IMR-90 (cell line): ENCODE measurements at regions not wholly inside any gene's neighbourhood (a gene's known extent, or its start where the extent isn't known, plus 50 kb on each side); places are given as distances from the start of the nearest gene placed in this dataset.

Experiments
- ATAC-seq: fragments of 200-7000 bp; cut with Tn5 transposase; 2 replicates; pipeline ENCODE4 v1.9.1; 2020; ENCODE audit warnings: low read depth, mild to moderate bottlenecking, moderate library complexity
- BruUV-seq: library from RNA; stranded (reverse); fragments of 400-500 nt; replicated peaks from 2 replicates; lab custom pipeline; 2021; lab: Mats Ljungman, UMichigan
- CTCF ChIA-PET: fragments of 300-600 bp; formaldehyde crosslinking; extraction: SDS; loops from one replicate; lab custom pipeline; 2021; ENCODE audit warnings: antibody characterized with exemption; lab: Yijun Ruan, JAX
- POLR2A ChIA-PET: fragments of 300-600 bp; sonication (Branson Sonifier 250); formaldehyde crosslinking; loops from one replicate; lab custom pipeline; 2022; ENCODE audit warnings: antibody characterized with exemption; ENCODE audit not compliant: unreplicated experiment; lab: Charles Lee
- DNase-seq: peaks from one replicate; pipeline ENCODE4 v3.0.0; 2013
- H2AFZ ChIP-seq: replicated peaks from 2 replicates; pipeline ENCODE3; 2013; ENCODE audit warnings: low read length, mild to moderate bottlenecking; ENCODE audit not compliant: poor library complexity
- H2AK5ac ChIP-seq: 2 replicates; pipeline ENCODE4 v1.6.1; 2013; ENCODE audit warnings: low read depth, low read length, inconsistent platforms
- H2AK9ac ChIP-seq: replicated peaks from 2 replicates; pipeline ENCODE3; 2013; ENCODE audit warnings: mild to moderate bottlenecking, low read depth, low read length, moderate library complexity; ENCODE audit not compliant: poor library complexity
- H2BK120ac ChIP-seq: 2 replicates; pipeline ENCODE4 v1.6.1; 2013; ENCODE audit warnings: low read depth, low read length, inconsistent platforms
- H2BK15ac ChIP-seq: 3 replicates; pipeline ENCODE4 v1.6.1; 2013; ENCODE audit warnings: low read depth, low read length, inconsistent platforms
- H2BK20ac ChIP-seq: 2 replicates; pipeline ENCODE4 v1.6.1; 2013; ENCODE audit warnings: low read depth, mild to moderate bottlenecking, inconsistent platforms, low read length, moderate library complexity
- H2BK5ac ChIP-seq: 2 replicates; pipeline ENCODE4 v1.6.1; 2013; ENCODE audit warnings: mild to moderate bottlenecking, low read depth, low read length, inconsistent platforms; ENCODE audit not compliant: poor library complexity, severe bottlenecking
- H3K14ac ChIP-seq: replicated peaks from 2 replicates; pipeline ENCODE4 v1.6.1; 2013; ENCODE audit warnings: low read depth, low read length, inconsistent platforms
- H3K18ac ChIP-seq: 2 replicates; pipeline ENCODE4 v1.6.1; 2013; ENCODE audit warnings: low read depth, low read length, control low read depth
- H3K23ac ChIP-seq: 2 replicates; pipeline ENCODE4 v1.6.1; 2013; ENCODE audit warnings: low read depth, low read length, inconsistent platforms
- H3K27ac ChIP-seq: 2 replicates; pipeline ENCODE4 v1.5.1; 2013; ENCODE audit warnings: mild to moderate bottlenecking, control low read depth, low read length; ENCODE audit not compliant: insufficient read depth
- H3K27me3 ChIP-seq: 2 replicates; pipeline ENCODE4 v1.6.1; 2013; ENCODE audit warnings: low read length; ENCODE audit not compliant: control insufficient read depth, insufficient read depth
- H3K36me3 ChIP-seq: 2 replicates; pipeline ENCODE4 v1.6.1; 2013; ENCODE audit warnings: low read length, mixed read lengths; ENCODE audit not compliant: control insufficient read depth, insufficient read depth
- H3K4ac ChIP-seq: 2 replicates; pipeline ENCODE4 v1.6.1; 2013; ENCODE audit warnings: low read depth, low read length, inconsistent platforms
- H3K4me1 ChIP-seq: 2 replicates; pipeline ENCODE4 v1.6.1; 2013; ENCODE audit warnings: low read length, mixed read lengths; ENCODE audit not compliant: control insufficient read depth, insufficient read depth
- H3K4me2 ChIP-seq: 2 replicates; pipeline ENCODE4 v1.6.1; 2013; ENCODE audit warnings: low read depth, mild to moderate bottlenecking, control low read depth, low read length, moderate library complexity
- H3K4me3 ChIP-seq: 2 replicates; pipeline ENCODE4 v1.5.1; 2013; ENCODE audit warnings: low read depth, mild to moderate bottlenecking, control low read depth, low read length, moderate library complexity; ENCODE audit not compliant: insufficient read depth
- H3K56ac ChIP-seq: 2 replicates; pipeline ENCODE4 v1.6.1; 2013; ENCODE audit warnings: low read length, inconsistent platforms; ENCODE audit not compliant: insufficient read depth; ENCODE audit errors: extremely low read depth
- H3K79me1 ChIP-seq, 2 experiments: 2 replicates each; pipeline ENCODE4 v1.6.1; 2013; ENCODE audit warnings: low read length in 2 of 2, inconsistent platforms in 1 of 2, low read depth in 1 of 2
- H3K9ac ChIP-seq: 2 replicates; pipeline ENCODE4 v1.6.1; 2013; ENCODE audit warnings: low read depth, low read length, control low read depth
- H3K9me1 ChIP-seq: 2 replicates; pipeline ENCODE4 v1.6.1; 2013; ENCODE audit warnings: low read length, inconsistent platforms; ENCODE audit not compliant: insufficient read depth
- H3K9me3 ChIP-seq: 2 replicates; pipeline ENCODE4 v1.6.1; 2013; ENCODE audit warnings: low read length; ENCODE audit not compliant: control insufficient read depth, insufficient read depth
- H4K20me1 ChIP-seq: 2 replicates; pipeline ENCODE4 v1.6.1; 2013; ENCODE audit warnings: low read length, inconsistent platforms; ENCODE audit not compliant: insufficient read depth
- H4K5ac ChIP-seq: 2 replicates; pipeline ENCODE4 v1.6.1; 2013; ENCODE audit warnings: mild to moderate bottlenecking, low read depth, low read length, control low read depth
- H4K8ac ChIP-seq, 2 experiments: 2 replicates each; pipeline ENCODE4 v1.6.1; 2013; ENCODE audit warnings: low read depth in 2 of 2, low read length in 2 of 2, control low read depth in 1 of 2, inconsistent platforms in 1 of 2
- H4K91ac ChIP-seq: 2 replicates; pipeline ENCODE4 v1.6.1; 2013; ENCODE audit warnings: low read depth, low read length, inconsistent platforms; ENCODE audit not compliant: insufficient read depth
- BHLHE40 ChIP-seq: fragments of 150-350 bp; IDR thresholded peaks from 2 replicates; pipeline ENCODE4 v1.6.1; 2016; ENCODE audit warnings: mild to moderate bottlenecking, low read depth, low read length
- CEBPB ChIP-seq: IDR thresholded peaks from 2 replicates; pipeline ENCODE4 v1.6.1; 2012; ENCODE audit warnings: low read depth, low read length, improper control_type of control experiment
- CHD1 ChIP-seq: IDR thresholded peaks from 2 replicates; pipeline ENCODE4 v1.6.1; 2012; ENCODE audit warnings: low read depth, low read length, improper control_type of control experiment
- FOS ChIP-seq: fragments of 150-350 bp; IDR thresholded peaks from 2 replicates; pipeline ENCODE4 v1.6.1; 2016; ENCODE audit warnings: low read depth, low read length
- MAZ ChIP-seq: IDR thresholded peaks from 2 replicates; pipeline ENCODE4 v1.6.1; 2012; ENCODE audit warnings: low read depth, mild to moderate bottlenecking, low read length, improper control_type of control experiment, moderate library complexity, borderline replicate concordance
- MXI1 ChIP-seq: IDR thresholded peaks from 2 replicates; pipeline ENCODE4 v1.6.1; 2012; ENCODE audit warnings: low read depth, mild to moderate bottlenecking, low read length, moderate library complexity, borderline replicate concordance
- NFE2L2 ChIP-seq: fragments of 150-350 bp; IDR thresholded peaks from 2 replicates; pipeline ENCODE4 v1.6.1; 2016; ENCODE audit warnings: low read depth, mild to moderate bottlenecking, low read length
- POLR2A ChIP-seq: IDR thresholded peaks from 2 replicates; pipeline ENCODE4 v1.6.1; 2012; ENCODE audit warnings: mild to moderate bottlenecking, low read depth, low read length
- RAD21 ChIP-seq: IDR thresholded peaks from 2 replicates; pipeline ENCODE4 v1.6.1; 2012; ENCODE audit warnings: low read length, improper control_type of control experiment
- RCOR1 ChIP-seq: IDR thresholded peaks from 2 replicates; pipeline ENCODE4 v1.6.1; 2012; ENCODE audit warnings: mild to moderate bottlenecking, low read length, improper control_type of control experiment; ENCODE audit not compliant: insufficient replicate concordance
- RFX5 ChIP-seq: IDR thresholded peaks from 2 replicates; pipeline ENCODE4 v1.8.0; 2012; ENCODE audit warnings: low read depth, mild to moderate bottlenecking, low read length, moderate library complexity
- SMC3 ChIP-seq: fragments of 150-350 bp; IDR thresholded peaks from 2 replicates; pipeline ENCODE4 v1.6.1; 2016; ENCODE audit warnings: low read depth, mild to moderate bottlenecking, antibody characterized with exemption, low read length, moderate library complexity
- WGBS, 2 experiments: methylation state at CpG; one replicate each; pipeline versions ENCODE4 v1.1.5 to v1.1.7; 2013; ENCODE audit warnings: missing lambda C conversion rate in 2 of 2; ENCODE audit not compliant: insufficient read length in 1 of 2; ENCODE audit errors: extremely low coverage in 2 of 2; 5-methylcytosine and 5-hydroxymethylcytosine counted together
- dilution Hi-C: fragments of 300-500 bp; cut with HindIII; formaldehyde crosslinking; loops from one replicate; pipeline ENCODE4 v1.14.3; 2018; ENCODE audit warnings: low sequenced_read_pairs; ENCODE audit not compliant: unreplicated experiment
- in situ Hi-C: fragments of 300-500 bp; cut with MboI; formaldehyde crosslinking; loops from 3 replicates; pipeline ENCODE4 v1.14.3; 2019; ENCODE audit warnings: low sequenced_read_pairs, inconsistent platforms, mixed read lengths
- intact Hi-C: fragments of 100-400 bp; cut with micrococcal nuclease; formaldehyde crosslinking; loops from 2 replicates; pipeline ENCODE4 v1.10.0; 2022
- TF ChIP-seq, protein P1 (sequence below): fragments of 150-350 bp; IDR thresholded peaks from 2 replicates; pipeline ENCODE4 v1.6.1; 2016; ENCODE audit warnings: low read depth, mild to moderate bottlenecking, low read length, moderate library complexity, borderline replicate concordance
- TF ChIP-seq, protein P2 (sequence below): conservative IDR thresholded peaks from 2 replicates; pipeline ENCODE4 v1.5.1; 2012; ENCODE audit warnings: mild to moderate bottlenecking, low read depth, low read length, improper control_type of control experiment
- TF ChIP-seq, protein P3 (sequence below): fragments of 150-350 bp; IDR thresholded peaks from 2 replicates; pipeline ENCODE4 v1.6.1; 2017; ENCODE audit warnings: mild to moderate bottlenecking, antibody characterized with exemption, low read length, low read depth

DNA sequence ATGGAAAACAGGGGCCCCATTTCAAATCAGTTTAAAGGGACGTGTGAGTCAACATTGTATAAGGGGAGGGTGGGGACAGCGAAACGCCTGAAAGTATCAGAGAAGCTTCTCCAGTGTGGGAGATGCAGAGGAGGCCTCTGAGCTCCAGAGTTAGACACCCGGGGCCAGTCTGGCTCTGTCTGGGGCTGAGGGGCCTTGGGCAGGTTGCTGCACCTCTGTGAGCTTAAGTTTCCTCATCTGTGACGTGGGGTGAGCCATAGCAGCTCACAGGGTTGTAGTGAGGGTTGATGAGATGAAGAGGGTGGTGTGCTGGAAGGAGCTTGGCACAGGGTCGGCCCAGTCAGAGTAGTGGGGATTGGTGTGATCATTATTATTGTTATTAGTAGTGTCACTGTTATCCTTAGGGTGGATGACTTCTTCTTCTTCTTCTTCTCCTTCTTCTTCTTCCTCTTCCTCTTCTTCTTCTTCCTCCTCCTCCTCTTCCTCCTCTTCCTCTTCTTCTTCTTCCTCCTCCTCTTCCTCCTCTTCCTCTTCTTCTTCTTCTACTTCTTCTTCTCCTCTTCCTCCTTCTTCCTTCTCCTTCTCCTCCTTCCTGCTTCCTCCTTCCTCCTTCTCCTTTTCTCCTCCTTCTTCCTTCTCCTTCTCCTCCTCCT lies 282.0 kb downstream of the PTPRU start:
- H3K9me1 ChIP-seq: no peaks in the 10 kb centered on the region
- H3K4me2 ChIP-seq: no peak overlapping the region
- H2BK120ac ChIP-seq: no peak overlapping the region
- H2AFZ ChIP-seq: no peak overlapping the region
- intact Hi-C loops (loop anchor here (10.0 kb wide), 1 partner anchor 566 kb away; no protein-coding TSS in a partner anchor), in situ Hi-C loops (loop anchor here (25.0 kb wide), 1 partner anchor 594 kb away; no protein-coding TSS in a partner anchor), dilution Hi-C loops (no loop called here)
- no peaks in the 10 kb centered on the region for H3K79me1 ChIP-seq
- H4K5ac ChIP-seq: no peak overlapping the region
- no peak overlapping the region for H2BK20ac ChIP-seq
- no peaks in the 10 kb centered on the region for H3K9me3 ChIP-seq
- H3K27ac ChIP-seq: no peak overlapping the region
- no peaks in the 10 kb centered on the region for H3K36me3 ChIP-seq
- H2AK5ac ChIP-seq: no peak overlapping the region
- ChIA-PET CTCF (no interaction called here), POLR2A (no interaction called here)
- 17% methylated on average over 1 of the region's 6 CpGs; no CpG with 5 or more reads in 1 of the 2 experiments for WGBS, 2 experiments
- DNase-seq: no peak
- peaks cover 13% of the 10 kb centered on the region for H3K27me3 ChIP-seq
- ATAC-seq: no peak
- H3K4me1 ChIP-seq: no peaks in the 10 kb centered on the region
- H3K4ac ChIP-seq: no peak overlapping the region
- no peak overlapping the region for H4K8ac ChIP-seq
- TF ChIP-seq FOS (no peak), CEBPB (no peak), POLR2A (no peak), SMC3 (no peak), RFX5 (no peak), CHD1 (no peak), MXI1 (no peak), BHLHE40 (no peak), RAD21 (no peak), MAZ (no peak), RCOR1 (no peak), NFE2L2 (no peak)
- TF ChIP-seq, protein P1, sequence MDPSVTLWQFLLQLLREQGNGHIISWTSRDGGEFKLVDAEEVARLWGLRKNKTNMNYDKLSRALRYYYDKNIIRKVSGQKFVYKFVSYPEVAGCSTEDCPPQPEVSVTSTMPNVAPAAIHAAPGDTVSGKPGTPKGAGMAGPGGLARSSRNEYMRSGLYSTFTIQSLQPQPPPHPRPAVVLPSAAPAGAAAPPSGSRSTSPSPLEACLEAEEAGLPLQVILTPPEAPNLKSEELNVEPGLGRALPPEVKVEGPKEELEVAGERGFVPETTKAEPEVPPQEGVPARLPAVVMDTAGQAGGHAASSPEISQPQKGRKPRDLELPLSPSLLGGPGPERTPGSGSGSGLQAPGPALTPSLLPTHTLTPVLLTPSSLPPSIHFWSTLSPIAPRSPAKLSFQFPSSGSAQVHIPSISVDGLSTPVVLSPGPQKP: no peak
- TF ChIP-seq, protein P2, sequence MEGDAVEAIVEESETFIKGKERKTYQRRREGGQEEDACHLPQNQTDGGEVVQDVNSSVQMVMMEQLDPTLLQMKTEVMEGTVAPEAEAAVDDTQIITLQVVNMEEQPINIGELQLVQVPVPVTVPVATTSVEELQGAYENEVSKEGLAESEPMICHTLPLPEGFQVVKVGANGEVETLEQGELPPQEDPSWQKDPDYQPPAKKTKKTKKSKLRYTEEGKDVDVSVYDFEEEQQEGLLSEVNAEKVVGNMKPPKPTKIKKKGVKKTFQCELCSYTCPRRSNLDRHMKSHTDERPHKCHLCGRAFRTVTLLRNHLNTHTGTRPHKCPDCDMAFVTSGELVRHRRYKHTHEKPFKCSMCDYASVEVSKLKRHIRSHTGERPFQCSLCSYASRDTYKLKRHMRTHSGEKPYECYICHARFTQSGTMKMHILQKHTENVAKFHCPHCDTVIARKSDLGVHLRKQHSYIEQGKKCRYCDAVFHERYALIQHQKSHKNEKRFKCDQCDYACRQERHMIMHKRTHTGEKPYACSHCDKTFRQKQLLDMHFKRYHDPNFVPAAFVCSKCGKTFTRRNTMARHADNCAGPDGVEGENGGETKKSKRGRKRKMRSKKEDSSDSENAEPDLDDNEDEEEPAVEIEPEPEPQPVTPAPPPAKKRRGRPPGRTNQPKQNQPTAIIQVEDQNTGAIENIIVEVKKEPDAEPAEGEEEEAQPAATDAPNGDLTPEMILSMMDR: no peak
- TF ChIP-seq, protein P3, sequence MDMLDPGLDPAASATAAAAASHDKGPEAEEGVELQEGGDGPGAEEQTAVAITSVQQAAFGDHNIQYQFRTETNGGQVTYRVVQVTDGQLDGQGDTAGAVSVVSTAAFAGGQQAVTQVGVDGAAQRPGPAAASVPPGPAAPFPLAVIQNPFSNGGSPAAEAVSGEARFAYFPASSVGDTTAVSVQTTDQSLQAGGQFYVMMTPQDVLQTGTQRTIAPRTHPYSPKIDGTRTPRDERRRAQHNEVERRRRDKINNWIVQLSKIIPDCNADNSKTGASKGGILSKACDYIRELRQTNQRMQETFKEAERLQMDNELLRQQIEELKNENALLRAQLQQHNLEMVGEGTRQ: no peak
- H3K14ac ChIP-seq: no peak overlapping the region
- H3K4me3 ChIP-seq: no peak overlapping the region
- no TSS peak for BruUV-seq
- no peak overlapping the region for H3K9ac ChIP-seq
- H2BK15ac ChIP-seq: no peak overlapping the region
- H3K18ac ChIP-seq: no peak overlapping the region
- H2BK5ac ChIP-seq: no peak overlapping the region
- H2AK9ac ChIP-seq: no peak overlapping the region
- no peak overlapping the region for H3K23ac ChIP-seq
- H4K20me1 ChIP-seq: no peaks in the 10 kb centered on the region
- no peak overlapping the region for H4K91ac ChIP-seq
- H3K56ac ChIP-seq: no peak overlapping the region
